SK-N-SH treated with all-trans-retinoic acid at 6 μM for 48 hours (cell line): ENCODE measurements at regions not wholly inside any gene's neighbourhood (a gene's known extent, or its start where the extent isn't known, plus 50 kb on each side); places are given as distances from the start of the nearest gene placed in this dataset.

ENCODE experiments used
- BACH2 ChIP-seq: fragments of 250-450 bp; sonication (Bioruptor Pico); IDR thresholded peaks from 2 replicates; pipeline ENCODE4 v1.9.0; 2021; ENCODE audit warnings: mild to moderate bottlenecking, borderline replicate concordance
- CSDC2 ChIP-seq: fragments of 250-450 bp; sonication (Bioruptor Pico); IDR thresholded peaks from 2 replicates; pipeline ENCODE4 v1.5.0; 2020; ENCODE audit warnings: mild to moderate bottlenecking, moderate library complexity
- OSR1 ChIP-seq: fragments of 250-450 bp; sonication (Bioruptor Pico); IDR thresholded peaks from 2 replicates; pipeline ENCODE4 v1.8.0; 2022; ENCODE audit warnings: moderate library complexity, mild to moderate bottlenecking, inconsistent platforms
- SNAI2 ChIP-seq: fragments of 250-450 bp; sonication (Bioruptor Pico); IDR thresholded peaks from 2 replicates; pipeline ENCODE4 v1.5.0; 2020; ENCODE audit warnings: mild to moderate bottlenecking, moderate library complexity
- TOX ChIP-seq: fragments of 250-450 bp; sonication (Bioruptor Pico); IDR thresholded peaks from 2 replicates; pipeline ENCODE4 v1.8.0; 2021; ENCODE audit warnings: mild to moderate bottlenecking, moderate library complexity, borderline replicate concordance
- TF ChIP-seq, protein P1 (sequence below): fragments of 250-450 bp; sonication (Bioruptor Pico); IDR thresholded peaks from 2 replicates; pipeline ENCODE4 v1.5.1; 2020; ENCODE audit warnings: low read depth, mild to moderate bottlenecking, moderate library complexity

DNA sequence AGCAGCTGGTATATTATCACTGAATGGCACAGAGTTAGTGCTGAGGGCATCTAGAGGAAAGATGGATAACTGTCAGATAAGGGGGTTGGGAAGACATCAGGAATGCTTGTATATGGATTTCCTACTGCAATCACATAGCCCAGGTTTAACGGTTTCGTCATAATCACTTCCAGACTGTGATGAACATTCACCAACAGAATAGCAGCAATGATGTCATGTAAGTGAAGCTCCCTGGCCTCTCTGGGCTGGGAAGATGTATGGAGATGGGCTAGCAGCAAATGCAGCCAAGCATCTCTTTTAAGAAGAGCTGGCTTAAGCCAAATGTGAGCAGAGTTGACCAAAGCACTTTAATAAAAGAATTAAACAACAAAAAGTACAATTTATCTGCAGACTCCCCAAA lies 714.6 kb downstream of the GALC start:
- no peak for TF ChIP-seq TOX (CRISPR knock-in tag)
- TF ChIP-seq BACH2 (CRISPR knock-in tag): no peak
- TF ChIP-seq, protein P1, sequence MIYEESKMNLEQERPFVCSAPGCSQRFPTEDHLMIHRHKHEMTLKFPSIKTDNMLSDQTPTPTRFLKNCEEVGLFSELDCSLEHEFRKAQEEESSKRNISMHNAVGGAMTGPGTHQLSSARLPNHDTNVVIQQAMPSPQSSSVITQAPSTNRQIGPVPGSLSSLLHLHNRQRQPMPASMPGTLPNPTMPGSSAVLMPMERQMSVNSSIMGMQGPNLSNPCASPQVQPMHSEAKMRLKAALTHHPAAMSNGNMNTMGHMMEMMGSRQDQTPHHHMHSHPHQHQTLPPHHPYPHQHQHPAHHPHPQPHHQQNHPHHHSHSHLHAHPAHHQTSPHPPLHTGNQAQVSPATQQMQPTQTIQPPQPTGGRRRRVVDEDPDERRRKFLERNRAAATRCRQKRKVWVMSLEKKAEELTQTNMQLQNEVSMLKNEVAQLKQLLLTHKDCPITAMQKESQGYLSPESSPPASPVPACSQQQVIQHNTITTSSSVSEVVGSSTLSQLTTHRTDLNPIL (CRISPR knock-in tag): no peak
- TF ChIP-seq SNAI2: no peak
- no peak for TF ChIP-seq OSR1 (CRISPR knock-in tag)
- TF ChIP-seq CSDC2 (CRISPR knock-in tag): no peak
